ENCODE measurements at regions not wholly inside any gene's neighbourhood (a gene's known extent, or its start where the extent isn't known, plus 50 kb on each side); places are given as distances from the start of the nearest gene placed in this dataset.

DNA sequence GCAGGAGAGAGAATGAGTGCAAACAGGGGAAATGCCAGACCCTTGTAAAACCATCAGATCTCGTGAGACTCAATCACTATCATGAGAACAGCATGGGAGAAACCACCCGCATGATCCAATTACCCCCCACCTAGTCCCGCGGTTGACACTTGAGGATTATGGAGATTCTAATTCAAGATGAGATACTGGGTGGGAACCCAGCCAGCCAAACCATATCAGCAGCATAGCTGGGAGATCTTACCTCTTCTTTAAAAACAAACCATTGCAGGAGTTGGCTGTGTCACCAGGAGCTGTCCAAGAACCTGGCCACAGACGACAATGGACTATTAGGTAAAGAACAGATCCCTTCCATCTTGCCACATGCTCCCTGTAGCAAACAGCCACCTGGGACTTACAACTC is 422.7 kb downstream of the MATN1 start:
- Histone ChIP-seq H3K27me3 (peaks cover 0 to under 1% (median 0%) of the 10 kb centered on the region in 3 donors), H3K27ac (no peak overlapping the region), H3K4me1 (no peaks in the 10 kb centered on the region), H3K9me3 (no peaks in the 10 kb centered on the region), H3K36me3 (no peaks in the 10 kb centered on the region), H3K4me3 (no peak overlapping the region)
- in situ Hi-C loops (cut with MboI; ENCODE audit: low sequenced_read_pairs in 4 of 4), result no loop called here
- ATAC-seq (no peak), DNase-seq (no peak)
- intact Hi-C loops (cut with DNase I; ENCODE audit: low total_unique reads), result no loop called here
- TF ChIP-seq CTCF (IDR thresholded peaks at IDR 0.05 in 4 of 5, conservative IDR thresholded peaks at IDR 0.05 in 1 of 5) (no peak), POLR2A (IDR thresholded peaks at IDR 0.05) (no peak)

GRCh38 chr1:30299393-30299792 is 424.0 kb downstream of the MATN1 start:
- ATAC-seq, result no peak
- Histone ChIP-seq H3K27ac (no peak overlapping the region), H3K4me1 (no peaks in the 10 kb centered on the region), H3K9me3 (no peaks in the 10 kb centered on the region), H3K4me3 (no peak overlapping the region), H3K36me3 (no peaks in the 10 kb centered on the region), H3K27me3 (peaks cover 0 to 5% (median 3%) of the 10 kb centered on the region in 3 donors)
- in situ Hi-C loops (cut with MboI; ENCODE audit: low sequenced_read_pairs in 4 of 4), result no loop called here
- TF ChIP-seq CTCF (IDR thresholded peaks at IDR 0.05 in 4 of 5, conservative IDR thresholded peaks at IDR 0.05 in 1 of 5), result no peak
- no peak for TF ChIP-seq POLR2A (IDR thresholded peaks at IDR 0.05)
- intact Hi-C loops (cut with DNase I; ENCODE audit: low total_unique reads), result no loop called here
- DNase-seq, result no peak

- no peak overlapping the region for H3K27ac ChIP-seq
- TF ChIP-seq POLR2A (IDR thresholded peaks at IDR 0.05), result no peak
- TF ChIP-seq CTCF (IDR thresholded peaks at IDR 0.05 in 4 of 5, conservative IDR thresholded peaks at IDR 0.05 in 1 of 5), result no peak
- no peak overlapping the region for H3K4me3 ChIP-seq
- no peaks in the 10 kb centered on the region for H3K4me1 ChIP-seq
- DNase-seq (no peak), ATAC-seq (no peak)
- intact Hi-C loops (cut with DNase I; ENCODE audit: low total_unique reads) (no loop called here), in situ Hi-C loops (cut with MboI; ENCODE audit: low sequenced_read_pairs in 4 of 4) (no loop called here)
- H3K36me3 ChIP-seq, result no peaks in the 10 kb centered on the region
- peaks cover 0 to 7% (median 3%) of the 10 kb centered on the region in 3 donors for H3K27me3 ChIP-seq
- H3K9me3 ChIP-seq, result no peaks in the 10 kb centered on the region
Measured at GRCh38 chr1:30295674-30296073, 427.7 kb downstream of the MATN1 start.

- H3K9me3 ChIP-seq, result no peaks in the 10 kb centered on the region
- H3K27me3 ChIP-seq, result peaks cover 0 to 7% (median 3%) of the 10 kb centered on the region in 3 donors
- TF ChIP-seq POLR2A (IDR thresholded peaks at IDR 0.05) (no peak), CTCF (IDR thresholded peaks at IDR 0.05 in 4 of 5, conservative IDR thresholded peaks at IDR 0.05 in 1 of 5) (no peak)
- DNase-seq (no peak), ATAC-seq (no peak)
- in situ Hi-C loops (cut with MboI; ENCODE audit: low sequenced_read_pairs in 4 of 4), result no loop called here
- H3K27ac ChIP-seq, result no peak overlapping the region
- H3K4me3 ChIP-seq, result no peak overlapping the region
- intact Hi-C loops (cut with DNase I; ENCODE audit: low total_unique reads), result no loop called here
- H3K4me1 ChIP-seq, result no peaks in the 10 kb centered on the region
- H3K36me3 ChIP-seq, result no peaks in the 10 kb centered on the region
Measured at GRCh38 chr1:30295266-30295665, 428.1 kb downstream of the MATN1 start.

DNA sequence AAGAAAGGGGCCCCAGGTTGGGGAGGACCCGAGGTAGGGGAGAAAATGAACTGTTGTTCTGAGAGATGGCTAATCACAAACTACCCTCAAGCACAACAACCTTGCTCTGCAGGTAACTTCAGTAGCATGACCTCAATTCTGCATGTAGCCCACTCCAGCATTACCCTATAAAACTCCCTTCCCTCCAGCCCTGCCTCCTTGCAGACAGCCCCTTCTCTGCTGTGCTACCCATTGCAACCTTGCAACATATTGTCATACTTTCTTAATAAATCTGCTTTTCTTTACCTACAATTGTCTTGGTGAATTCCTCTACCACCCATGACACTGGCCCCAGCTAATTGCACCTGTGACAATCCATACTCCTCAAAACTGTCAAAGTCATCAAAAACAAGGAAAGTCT is 428.9 kb downstream of the MATN1 start:
- no peak overlapping the region for H3K27ac ChIP-seq
- intact Hi-C loops (cut with DNase I; ENCODE audit: low total_unique reads), result no loop called here
- DNase-seq, result no peak

More for the DNA sequence above, 428.9 kb downstream of the MATN1 start:
- H3K9me3 ChIP-seq, result no peaks in the 10 kb centered on the region
- H3K36me3 ChIP-seq, result no peaks in the 10 kb centered on the region
- TF ChIP-seq POLR2A (IDR thresholded peaks at IDR 0.05), result no peak
- no peak for TF ChIP-seq CTCF (IDR thresholded peaks at IDR 0.05 in 4 of 5, conservative IDR thresholded peaks at IDR 0.05 in 1 of 5)
- peaks cover 0 to 7% (median 3%) of the 10 kb centered on the region in 3 donors for H3K27me3 ChIP-seq
- no peak for ATAC-seq
- in situ Hi-C loops (cut with MboI; ENCODE audit: low sequenced_read_pairs in 4 of 4), result no loop called here
- no peaks in the 10 kb centered on the region for H3K4me1 ChIP-seq
- H3K4me3 ChIP-seq, result no peak overlapping the region

Data from gastrocnemius medialis (tissue), 4 donors.